ENCODE measurements at regions not wholly inside any gene's neighbourhood (a gene's known extent, or its start where the extent isn't known, plus 50 kb on each side); places are given as distances from the start of the nearest gene placed in this dataset.

DNA sequence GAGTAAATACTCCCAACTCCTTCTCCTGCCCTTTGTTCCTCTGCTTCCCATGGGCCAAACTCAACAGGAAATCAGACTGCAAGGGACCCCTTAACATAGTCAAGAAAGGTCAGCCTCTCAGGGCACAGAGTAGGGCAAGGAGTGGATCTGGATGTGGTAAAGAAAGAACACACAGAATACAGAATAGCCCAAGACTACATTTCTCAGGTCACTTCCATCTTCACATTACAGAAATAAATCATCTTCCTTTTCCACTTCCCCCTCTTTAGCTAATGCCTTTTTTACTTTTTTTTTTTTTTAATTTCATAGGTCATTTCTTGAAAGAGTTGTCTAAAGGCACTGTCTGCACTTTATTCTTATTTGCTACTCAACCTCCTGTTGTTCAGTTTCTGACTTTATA lies 558.3 kb downstream of the TNS1 start:
- H3K36me3 ChIP-seq (ENCODE audit: insufficient read depth in 1 of 2, low read depth in 1 of 2): no peaks in the 10 kb centered on the region
- H3K9me3 ChIP-seq: no peaks in the 10 kb centered on the region
- H3K4me1 ChIP-seq: peaks cover 8% of the 10 kb centered on the region
- DNase-seq (no peak), ATAC-seq (no peak)
- no peaks in the 10 kb centered on the region for H3K27me3 ChIP-seq (ENCODE audit: insufficient read depth in 3 of 3, low read length in 2 of 3)
- intact Hi-C loops (cut with DNase I): no loop called here
- TF ChIP-seq, protein P1, sequence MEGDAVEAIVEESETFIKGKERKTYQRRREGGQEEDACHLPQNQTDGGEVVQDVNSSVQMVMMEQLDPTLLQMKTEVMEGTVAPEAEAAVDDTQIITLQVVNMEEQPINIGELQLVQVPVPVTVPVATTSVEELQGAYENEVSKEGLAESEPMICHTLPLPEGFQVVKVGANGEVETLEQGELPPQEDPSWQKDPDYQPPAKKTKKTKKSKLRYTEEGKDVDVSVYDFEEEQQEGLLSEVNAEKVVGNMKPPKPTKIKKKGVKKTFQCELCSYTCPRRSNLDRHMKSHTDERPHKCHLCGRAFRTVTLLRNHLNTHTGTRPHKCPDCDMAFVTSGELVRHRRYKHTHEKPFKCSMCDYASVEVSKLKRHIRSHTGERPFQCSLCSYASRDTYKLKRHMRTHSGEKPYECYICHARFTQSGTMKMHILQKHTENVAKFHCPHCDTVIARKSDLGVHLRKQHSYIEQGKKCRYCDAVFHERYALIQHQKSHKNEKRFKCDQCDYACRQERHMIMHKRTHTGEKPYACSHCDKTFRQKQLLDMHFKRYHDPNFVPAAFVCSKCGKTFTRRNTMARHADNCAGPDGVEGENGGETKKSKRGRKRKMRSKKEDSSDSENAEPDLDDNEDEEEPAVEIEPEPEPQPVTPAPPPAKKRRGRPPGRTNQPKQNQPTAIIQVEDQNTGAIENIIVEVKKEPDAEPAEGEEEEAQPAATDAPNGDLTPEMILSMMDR (IDR thresholded peaks at IDR 0.05): no peak
- no peak overlapping the region for H3K27ac ChIP-seq
- no peak overlapping the region for H3K4me3 ChIP-seq

DNA sequence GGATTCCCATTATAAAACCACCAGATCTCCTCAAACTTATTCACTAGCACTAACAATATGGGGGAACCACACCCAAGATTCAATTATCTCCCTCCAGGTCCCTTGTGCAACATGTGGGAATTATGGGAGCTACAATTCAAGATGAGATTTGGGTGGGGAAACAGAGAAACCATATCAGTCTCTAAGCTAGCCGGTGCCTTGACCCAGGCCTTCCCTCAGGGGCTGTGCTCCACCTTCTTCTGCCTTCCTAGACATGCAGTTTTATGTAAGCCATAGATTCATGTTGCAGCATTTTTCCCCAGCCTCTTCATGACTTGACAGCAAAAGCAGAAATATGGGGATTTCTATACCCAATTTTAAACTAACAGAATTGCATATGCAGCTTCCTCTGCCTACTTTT lies 559.2 kb downstream of the TNS1 start:
- H3K9me3 ChIP-seq: no peaks in the 10 kb centered on the region
- H3K36me3 ChIP-seq (ENCODE audit: insufficient read depth in 1 of 2, low read depth in 1 of 2): no peaks in the 10 kb centered on the region
- no peak overlapping the region for H3K27ac ChIP-seq
- intact Hi-C loops (cut with DNase I): no loop called here
- no peaks in the 10 kb centered on the region for H3K27me3 ChIP-seq (ENCODE audit: insufficient read depth in 3 of 3, low read length in 2 of 3)
- no peak overlapping the region for H3K4me3 ChIP-seq
- DNase-seq (no peak), ATAC-seq (no peak)
- peaks cover 8% of the 10 kb centered on the region for H3K4me1 ChIP-seq
- TF ChIP-seq, protein P1 (IDR thresholded peaks at IDR 0.05): no peak
- 91 to 96% (median 94%) methylated on average over 1 of the region's 1 CpG for WGBS, 3 donors

DNA sequence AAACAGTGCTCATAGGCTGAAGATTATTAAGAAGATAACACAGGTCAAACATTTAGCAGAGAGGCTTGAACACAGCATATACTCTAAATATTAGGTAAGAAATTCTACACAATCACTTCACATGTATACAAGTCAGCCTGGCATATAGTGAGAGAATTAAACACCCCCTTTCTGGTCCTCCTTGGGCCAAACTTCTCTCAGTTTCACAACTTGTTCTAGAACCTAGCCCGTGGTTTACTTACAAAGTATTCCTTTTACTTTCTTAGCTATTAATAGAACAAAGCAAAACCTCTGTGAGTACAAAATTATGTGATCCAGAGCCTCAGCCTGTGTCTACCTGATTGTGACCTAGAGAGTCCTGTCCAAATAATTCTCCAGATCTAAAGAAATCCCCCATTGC lies 562.8 kb downstream of the TNS1 start:
- DNase-seq (no peak), ATAC-seq (no peak)
- peaks cover 26% of the 10 kb centered on the region for H3K4me1 ChIP-seq
- no peaks in the 10 kb centered on the region for H3K9me3 ChIP-seq
- 21 to 56% (median 22%) methylated on average over 1 of the region's 1 CpG for WGBS, 3 donors
- TF ChIP-seq, protein P1 (IDR thresholded peaks at IDR 0.05): no peak
- no peaks in the 10 kb centered on the region for H3K36me3 ChIP-seq (ENCODE audit: insufficient read depth in 1 of 2, low read depth in 1 of 2)
- intact Hi-C loops (cut with DNase I): no loop called here
- H3K4me3 ChIP-seq: no peak overlapping the region
- no peak overlapping the region for H3K27ac ChIP-seq
- no peaks in the 10 kb centered on the region for H3K27me3 ChIP-seq (ENCODE audit: insufficient read depth in 3 of 3, low read length in 2 of 3)

DNA sequence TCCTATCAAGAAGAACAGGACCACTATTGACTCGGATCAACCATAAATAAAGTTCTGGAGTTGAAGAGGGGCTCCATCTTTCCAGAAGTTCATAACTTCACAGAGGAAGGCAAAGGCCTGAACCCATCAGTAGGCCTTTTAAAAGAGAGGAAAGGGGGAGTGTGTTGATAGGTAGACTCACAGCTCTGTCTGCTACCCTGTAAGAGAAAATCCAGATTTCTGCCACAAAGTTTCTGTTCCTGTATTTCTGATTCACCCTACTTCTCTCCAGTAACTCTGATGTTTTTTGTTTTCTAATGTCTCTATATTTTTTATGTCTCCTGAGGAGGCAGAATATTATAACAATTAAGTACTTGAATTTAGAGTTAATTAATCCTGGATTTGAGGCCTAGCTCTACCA lies 564.0 kb downstream of the TNS1 start:
- ATAC-seq: no peak
- Histone ChIP-seq H3K4me3 (no peak overlapping the region), H3K27ac (no peak overlapping the region), H3K9me3 (no peaks in the 10 kb centered on the region), H3K27me3 (ENCODE audit: insufficient read depth in 3 of 3, low read length in 2 of 3) (no peaks in the 10 kb centered on the region), H3K36me3 (ENCODE audit: insufficient read depth in 1 of 2, low read depth in 1 of 2) (no peaks in the 10 kb centered on the region), H3K4me1 (peaks cover 34% of the 10 kb centered on the region)
- 94 to 100% (median 100%) methylated on average over 1 of the region's 1 CpG for WGBS, 3 donors
- intact Hi-C loops (cut with DNase I): no loop called here
- no peak for DNase-seq
- TF ChIP-seq, protein P1 (IDR thresholded peaks at IDR 0.05): no peak

DNA sequence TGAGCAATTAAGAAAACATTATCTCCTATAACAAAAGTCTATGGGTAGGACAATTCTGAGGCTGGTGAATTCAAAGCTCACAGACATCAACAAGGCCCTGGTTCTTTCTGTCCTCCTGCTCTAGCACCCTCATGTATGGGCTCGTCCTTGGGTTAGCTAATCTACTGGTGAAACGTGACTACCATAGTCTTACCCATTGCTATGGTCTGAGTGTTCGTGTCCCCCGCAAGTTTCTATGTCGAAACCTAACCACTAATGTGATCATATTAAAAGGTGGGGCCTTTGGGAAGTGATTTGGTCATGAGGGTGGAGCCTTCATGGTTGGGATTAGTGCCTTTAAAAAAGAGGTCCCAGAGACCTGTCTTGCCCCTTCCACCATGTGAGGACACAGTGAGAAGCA lies 564.7 kb downstream of the TNS1 start:
- intact Hi-C loops (cut with DNase I): no loop called here
- 90 to 97% (median 95%) methylated on average over 5 of the region's 5 CpGs for WGBS, 3 donors
- no peaks in the 10 kb centered on the region for H3K9me3 ChIP-seq
- H3K27ac ChIP-seq: no peak overlapping the region
- no peaks in the 10 kb centered on the region for H3K36me3 ChIP-seq (ENCODE audit: insufficient read depth in 1 of 2, low read depth in 1 of 2)
- no peak for DNase-seq
- TF ChIP-seq, protein P1 (IDR thresholded peaks at IDR 0.05): no peak
- no peak overlapping the region for H3K4me3 ChIP-seq
- peaks cover 34% of the 10 kb centered on the region for H3K4me1 ChIP-seq
- H3K27me3 ChIP-seq (ENCODE audit: insufficient read depth in 3 of 3, low read length in 2 of 3): no peaks in the 10 kb centered on the region
- no peak for ATAC-seq

Data from psoas muscle (tissue), 7 donors.